ENCODE measurements at regions not wholly inside any gene's neighbourhood (a gene's known extent, or its start where the extent isn't known, plus 50 kb on each side); places are given as distances from the start of the nearest gene placed in this dataset.

- no peaks in the 10 kb centered on the region for H3K36me3 ChIP-seq (ENCODE audit: control insufficient read depth, insufficient read depth, low read length)
- H3K4me3 ChIP-seq (ENCODE audit: low read depth, low read length): no peak overlapping the region
- no peaks in the 10 kb centered on the region for H3K9me3 ChIP-seq (ENCODE audit: control insufficient read depth, insufficient read depth, low read length)
- no peaks in the 10 kb centered on the region for H3K4me1 ChIP-seq (ENCODE audit: control insufficient read depth, insufficient read depth, low read length)
- no peaks in the 10 kb centered on the region for H3K27me3 ChIP-seq (ENCODE audit: control insufficient read depth, insufficient read depth, low read length)
- no peak overlapping the region for H3K9ac ChIP-seq (ENCODE audit: low read depth, low read length)
Measured at GRCh38 chr15:77860071-77860691, 217.3 kb downstream of the TBC1D2B start.

DNA sequence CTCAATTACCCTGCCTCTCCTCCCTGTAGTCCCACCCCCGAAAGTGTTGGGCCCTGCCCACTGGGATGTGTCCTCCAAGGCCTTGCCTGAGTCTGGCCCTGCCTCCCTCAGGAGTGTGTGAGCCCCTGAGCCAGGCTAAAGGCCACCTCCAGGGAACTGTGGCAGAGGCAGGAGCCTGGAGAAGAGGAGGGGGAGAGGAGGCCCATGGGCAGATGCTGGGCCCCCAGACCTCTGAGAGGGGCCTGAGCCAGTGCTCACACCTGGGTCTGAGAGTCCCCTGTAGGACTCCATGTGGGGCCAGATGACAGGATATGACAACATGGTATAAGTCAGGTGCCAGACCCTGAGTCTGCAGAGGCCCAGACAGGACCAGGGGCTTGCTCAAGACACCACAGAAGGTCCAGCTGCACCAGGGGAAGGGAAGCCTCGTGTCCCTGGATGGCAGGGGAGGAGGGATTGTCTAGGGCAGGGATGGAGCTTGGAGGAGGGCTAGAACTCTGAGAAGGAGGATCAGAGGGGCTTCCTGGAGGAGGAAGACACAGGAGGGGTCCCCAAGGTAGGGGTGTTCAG is 217.9 kb downstream of the TBC1D2B start:
- Histone ChIP-seq H3K9ac (ENCODE audit: low read depth, low read length) (no peak overlapping the region), H3K9me3 (ENCODE audit: control insufficient read depth, insufficient read depth, low read length) (no peaks in the 10 kb centered on the region), H3K4me3 (ENCODE audit: low read depth, low read length) (no peak overlapping the region), H3K27me3 (ENCODE audit: control insufficient read depth, insufficient read depth, low read length) (no peaks in the 10 kb centered on the region), H3K36me3 (ENCODE audit: control insufficient read depth, insufficient read depth, low read length) (no peaks in the 10 kb centered on the region), H3K4me1 (ENCODE audit: control insufficient read depth, insufficient read depth, low read length) (no peaks in the 10 kb centered on the region)

GRCh38 chr15:77858792-77859490 is 218.6 kb downstream of the TBC1D2B start:
- no peaks in the 10 kb centered on the region for H3K4me1 ChIP-seq (ENCODE audit: control insufficient read depth, insufficient read depth, low read length)
- H3K4me3 ChIP-seq (ENCODE audit: low read depth, low read length): no peak overlapping the region
- H3K9me3 ChIP-seq (ENCODE audit: control insufficient read depth, insufficient read depth, low read length): no peaks in the 10 kb centered on the region
- no peaks in the 10 kb centered on the region for H3K27me3 ChIP-seq (ENCODE audit: control insufficient read depth, insufficient read depth, low read length)
- no peaks in the 10 kb centered on the region for H3K36me3 ChIP-seq (ENCODE audit: control insufficient read depth, insufficient read depth, low read length)
- H3K9ac ChIP-seq (ENCODE audit: low read depth, low read length): no peak overlapping the region

DNA sequence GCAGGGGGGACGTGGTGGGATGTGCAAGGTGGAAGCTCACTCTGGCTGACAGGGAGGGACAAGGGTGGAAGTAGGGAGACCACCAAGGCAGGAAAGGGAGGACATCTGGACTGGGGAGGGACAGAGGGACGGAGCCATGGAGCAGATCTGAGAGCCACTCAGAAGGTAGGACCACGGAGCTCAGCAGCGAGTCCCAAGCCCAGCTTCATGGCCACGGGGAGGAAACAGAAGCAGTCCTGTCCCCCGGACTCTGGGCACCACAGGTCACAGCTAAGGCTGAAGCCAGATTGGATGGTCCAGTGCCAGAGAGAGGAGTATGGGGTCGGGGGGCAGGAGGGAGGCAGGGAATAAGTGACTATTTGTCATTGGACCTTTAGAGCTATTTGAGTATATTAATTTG is 220.1 kb downstream of the TBC1D2B start:
- Histone ChIP-seq H3K9me3 (ENCODE audit: control insufficient read depth, insufficient read depth, low read length) (no peaks in the 10 kb centered on the region), H3K4me3 (ENCODE audit: low read depth, low read length) (no peak overlapping the region), H3K4me1 (ENCODE audit: control insufficient read depth, insufficient read depth, low read length) (no peaks in the 10 kb centered on the region), H3K9ac (ENCODE audit: low read depth, low read length) (no peak overlapping the region), H3K27me3 (ENCODE audit: control insufficient read depth, insufficient read depth, low read length) (no peaks in the 10 kb centered on the region), H3K36me3 (ENCODE audit: control insufficient read depth, insufficient read depth, low read length) (no peaks in the 10 kb centered on the region)

- Histone ChIP-seq H3K4me1 (ENCODE audit: control insufficient read depth, insufficient read depth, low read length) (no peaks in the 10 kb centered on the region), H3K27me3 (ENCODE audit: control insufficient read depth, insufficient read depth, low read length) (no peaks in the 10 kb centered on the region), H3K9me3 (ENCODE audit: control insufficient read depth, insufficient read depth, low read length) (no peaks in the 10 kb centered on the region), H3K36me3 (ENCODE audit: control insufficient read depth, insufficient read depth, low read length) (no peaks in the 10 kb centered on the region), H3K9ac (ENCODE audit: low read depth, low read length) (no peak overlapping the region), H3K4me3 (ENCODE audit: low read depth, low read length) (no peak overlapping the region)
Measured at GRCh38 chr15:77856705-77857346, 220.7 kb downstream of the TBC1D2B start.

DNA sequence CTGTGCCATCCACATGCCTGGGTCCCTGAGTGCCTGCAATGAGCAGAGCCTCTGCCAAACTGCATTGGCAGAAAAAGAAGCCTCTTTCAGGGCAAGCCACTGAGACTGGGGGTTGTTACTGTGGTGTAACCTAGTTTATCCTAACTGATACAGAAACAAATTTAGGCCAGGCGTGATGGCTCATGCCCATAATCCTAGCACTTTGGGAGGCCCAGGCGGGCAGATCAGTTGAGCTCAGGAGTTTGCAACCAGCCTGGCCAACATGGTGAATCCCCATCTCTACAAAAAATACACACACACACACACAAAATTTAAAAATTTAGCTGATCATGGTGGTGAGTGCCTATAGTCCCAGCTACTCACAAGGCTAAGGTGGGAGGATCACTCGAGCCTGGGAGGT is 221.6 kb downstream of the TBC1D2B start:
- Histone ChIP-seq H3K9ac (ENCODE audit: low read depth, low read length) (no peak overlapping the region), H3K36me3 (ENCODE audit: control insufficient read depth, insufficient read depth, low read length) (no peaks in the 10 kb centered on the region), H3K4me1 (ENCODE audit: control insufficient read depth, insufficient read depth, low read length) (no peaks in the 10 kb centered on the region), H3K27me3 (ENCODE audit: control insufficient read depth, insufficient read depth, low read length) (no peaks in the 10 kb centered on the region), H3K9me3 (ENCODE audit: control insufficient read depth, insufficient read depth, low read length) (no peaks in the 10 kb centered on the region), H3K4me3 (ENCODE audit: low read depth, low read length) (no peak overlapping the region)

DNA sequence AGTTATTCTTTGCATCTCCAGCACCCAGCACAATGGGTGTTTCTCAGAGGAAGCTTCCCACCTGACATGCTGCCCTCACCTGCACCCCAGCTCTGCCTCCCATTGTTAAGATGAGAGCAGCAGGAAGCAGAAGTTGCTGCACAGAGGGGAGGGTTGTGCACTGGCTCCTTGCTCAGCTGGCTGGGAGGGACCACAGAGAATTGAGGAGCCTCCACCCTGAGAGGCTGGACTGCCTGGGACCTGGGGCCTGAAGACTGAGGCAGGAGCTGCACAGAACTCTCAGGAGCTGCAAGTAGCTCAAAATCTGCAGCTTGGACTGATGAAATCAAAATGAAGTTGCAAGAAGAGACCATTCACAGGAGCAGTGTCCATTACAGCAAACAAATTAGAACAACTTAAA is 222.3 kb upstream of the LINGO1 start:
- no peak overlapping the region for H3K4me3 ChIP-seq (ENCODE audit: low read depth, low read length)

DNA sequence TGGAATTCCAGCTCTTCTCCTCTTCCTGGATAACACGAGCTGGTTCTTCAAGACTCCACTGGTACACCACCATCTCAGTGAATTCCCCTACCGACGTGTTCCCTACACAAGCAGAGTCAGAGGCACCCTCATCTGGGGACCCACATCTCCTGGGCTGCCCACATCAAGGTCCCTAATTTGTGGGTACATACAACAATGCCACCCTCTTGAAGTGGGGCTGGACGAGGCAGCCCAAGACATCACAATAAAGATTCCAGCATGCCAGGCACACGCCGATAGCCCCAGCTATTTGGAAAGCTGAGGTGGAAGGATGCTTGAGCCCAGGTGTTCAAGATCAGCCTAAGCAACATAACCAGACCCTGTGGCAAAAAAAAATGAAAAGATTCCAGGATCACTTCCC is 221.2 kb upstream of the LINGO1 start:
- no peaks in the 10 kb centered on the region for H3K4me1 ChIP-seq (ENCODE audit: control insufficient read depth, insufficient read depth, low read length)
- H3K27me3 ChIP-seq (ENCODE audit: control insufficient read depth, insufficient read depth, low read length): no peaks in the 10 kb centered on the region
- H3K9me3 ChIP-seq (ENCODE audit: control insufficient read depth, insufficient read depth, low read length): no peaks in the 10 kb centered on the region
- H3K4me3 ChIP-seq (ENCODE audit: low read depth, low read length): no peak overlapping the region
- no peaks in the 10 kb centered on the region for H3K36me3 ChIP-seq (ENCODE audit: control insufficient read depth, insufficient read depth, low read length)
- H3K9ac ChIP-seq (ENCODE audit: low read depth, low read length): no peak overlapping the region

More for the DNA sequence above, 222.3 kb upstream of the LINGO1 start:
- H3K4me1 ChIP-seq (ENCODE audit: control insufficient read depth, insufficient read depth, low read length): no peaks in the 10 kb centered on the region
- H3K9me3 ChIP-seq (ENCODE audit: control insufficient read depth, insufficient read depth, low read length): no peaks in the 10 kb centered on the region
- H3K9ac ChIP-seq (ENCODE audit: low read depth, low read length): no peak overlapping the region
- H3K36me3 ChIP-seq (ENCODE audit: control insufficient read depth, insufficient read depth, low read length): no peaks in the 10 kb centered on the region
- no peaks in the 10 kb centered on the region for H3K27me3 ChIP-seq (ENCODE audit: control insufficient read depth, insufficient read depth, low read length)

GRCh38 chr15:77853008-77853328 is 220.3 kb upstream of the LINGO1 start:
- no peak overlapping the region for H3K9ac ChIP-seq (ENCODE audit: low read depth, low read length)
- no peak overlapping the region for H3K4me3 ChIP-seq (ENCODE audit: low read depth, low read length)
- H3K9me3 ChIP-seq (ENCODE audit: control insufficient read depth, insufficient read depth, low read length): no peaks in the 10 kb centered on the region
- no peaks in the 10 kb centered on the region for H3K27me3 ChIP-seq (ENCODE audit: control insufficient read depth, insufficient read depth, low read length)
- no peaks in the 10 kb centered on the region for H3K36me3 ChIP-seq (ENCODE audit: control insufficient read depth, insufficient read depth, low read length)
- H3K4me1 ChIP-seq (ENCODE audit: control insufficient read depth, insufficient read depth, low read length): no peaks in the 10 kb centered on the region

DNA sequence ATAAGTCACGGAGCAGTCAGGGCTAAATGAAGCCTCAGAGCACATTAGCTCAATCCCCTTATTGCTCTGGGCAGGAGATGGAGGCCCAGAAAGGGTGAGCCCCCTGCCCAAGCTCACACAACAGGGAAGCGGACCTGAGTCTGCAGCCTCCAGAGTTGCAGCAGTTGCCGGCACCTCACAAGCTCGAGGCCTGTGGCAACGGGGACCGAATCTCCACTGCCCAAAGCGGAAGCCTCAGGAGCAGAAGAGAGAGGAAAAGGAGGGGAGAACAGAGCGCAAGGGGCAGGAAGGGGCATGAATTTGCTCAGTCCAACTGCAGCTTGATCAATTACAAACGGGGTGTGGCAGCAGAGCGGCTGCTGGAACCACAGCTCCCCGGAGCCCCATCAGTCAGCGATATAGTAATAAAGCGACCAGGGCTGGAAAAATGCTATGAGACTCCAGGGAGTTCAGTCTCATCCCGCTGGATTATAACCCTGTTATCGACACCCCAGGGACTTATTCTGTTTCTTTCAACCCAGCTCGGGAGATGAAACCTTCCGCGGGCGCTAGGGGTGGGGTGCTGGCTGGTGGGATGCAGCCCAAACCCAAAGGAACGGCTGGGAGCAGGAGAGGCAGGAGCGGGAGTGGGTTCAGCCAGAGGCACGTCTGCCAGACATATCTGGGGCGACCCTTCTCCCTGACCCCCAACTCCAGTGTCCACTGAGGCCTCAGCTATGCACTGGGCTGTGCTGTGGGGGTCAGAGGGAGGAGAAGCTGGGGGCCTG is 219.7 kb upstream of the LINGO1 start:
- H3K4me3 ChIP-seq (ENCODE audit: low read depth, low read length): no peak overlapping the region
- no peaks in the 10 kb centered on the region for H3K27me3 ChIP-seq (ENCODE audit: control insufficient read depth, insufficient read depth, low read length)
- no peaks in the 10 kb centered on the region for H3K9me3 ChIP-seq (ENCODE audit: control insufficient read depth, insufficient read depth, low read length)
- no peak overlapping the region for H3K9ac ChIP-seq (ENCODE audit: low read depth, low read length)
- H3K36me3 ChIP-seq (ENCODE audit: control insufficient read depth, insufficient read depth, low read length): no peaks in the 10 kb centered on the region
- H3K4me1 ChIP-seq (ENCODE audit: control insufficient read depth, insufficient read depth, low read length): no peaks in the 10 kb centered on the region

DNA sequence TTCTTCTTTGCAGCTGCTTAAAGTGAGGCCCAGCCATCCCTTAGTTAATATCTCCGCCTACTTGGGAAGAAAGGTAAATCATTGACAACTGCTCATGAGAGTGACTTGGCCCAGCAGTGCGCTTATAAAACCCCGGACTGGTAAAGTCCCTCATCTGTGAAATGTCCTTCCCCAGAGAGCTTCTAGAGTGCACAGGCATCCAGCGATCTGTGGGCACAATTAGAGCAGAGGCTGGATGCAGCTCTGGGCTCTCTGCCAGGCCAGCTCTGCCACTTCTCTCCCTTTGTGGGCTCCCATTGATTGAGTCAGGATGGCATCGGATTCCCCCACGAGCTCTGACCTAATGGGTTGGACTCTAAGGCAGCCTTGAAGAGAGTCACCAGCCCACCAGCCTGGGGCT is 219.0 kb upstream of the LINGO1 start:
- Histone ChIP-seq H3K9me3 (ENCODE audit: control insufficient read depth, insufficient read depth, low read length) (no peaks in the 10 kb centered on the region), H3K4me1 (ENCODE audit: control insufficient read depth, insufficient read depth, low read length) (no peaks in the 10 kb centered on the region), H3K36me3 (ENCODE audit: control insufficient read depth, insufficient read depth, low read length) (no peaks in the 10 kb centered on the region), H3K4me3 (ENCODE audit: low read depth, low read length) (no peak overlapping the region), H3K27me3 (ENCODE audit: control insufficient read depth, insufficient read depth, low read length) (no peaks in the 10 kb centered on the region), H3K9ac (ENCODE audit: low read depth, low read length) (no peak overlapping the region)
